Glomerular endothelial cell (primary cell): ENCODE measurements at regions not wholly inside any gene's neighbourhood (a gene's known extent, or its start where the extent isn't known, plus 50 kb on each side); places are given as distances from the start of the nearest gene placed in this dataset.
"Not testable (repeated sequence)": the region's sequence is repeated elsewhere in the genome, so short reads cannot be mapped to it uniquely, and the experiment has no call there.

Experiments
- DNase-seq: peaks from one replicate; pipeline ENCODE4 v3.0.0-alpha.2; 2011; ENCODE audit warnings: low read depth, low spot score; ENCODE audit errors: extremely low read depth

- no peak for DNase-seq
These were observed 129.5 kb downstream of the TSEN15 start for GRCh38 chr1:184181044-184181443.

- no peak for DNase-seq
These were observed 132.4 kb downstream of the TSEN15 start for GRCh38 chr1:184183919-184184318.

- not testable (repeated sequence) for DNase-seq
These were observed 133.1 kb downstream of the TSEN15 start for GRCh38 chr1:184184614-184185013.

- DNase-seq = no peak
These were observed 133.8 kb downstream of the TSEN15 start for GRCh38 chr1:184185347-184185746.

GRCh38 chr1:184186167-184186566, 134.6 kb downstream of the TSEN15 start:
- no peak for DNase-seq

GRCh38 chr1:184187097-184187496, 135.6 kb downstream of the TSEN15 start:
- DNase-seq = no peak

GRCh38 chr1:184188037-184188436, 136.5 kb downstream of the TSEN15 start:
- DNase-seq = no peak

GRCh38 chr1:184189361-184189760, 137.8 kb downstream of the TSEN15 start:
- no peak for DNase-seq

GRCh38 chr1:184190616-184191015, 139.1 kb downstream of the TSEN15 start:
- DNase-seq = no peak

- DNase-seq = no peak
These were observed 139.7 kb downstream of the TSEN15 start for GRCh38 chr1:184191181-184191621.

- no peak for DNase-seq
These were observed 141.3 kb downstream of the TSEN15 start for GRCh38 chr1:184192796-184193195.

- no peak for DNase-seq
These were observed 141.9 kb downstream of the TSEN15 start for GRCh38 chr1:184193451-184193850.

GRCh38 chr1:184194236-184194635, 142.7 kb downstream of the TSEN15 start:
- no peak for DNase-seq

GRCh38 chr1:184195722-184196121, 144.2 kb downstream of the TSEN15 start:
- not testable (repeated sequence) for DNase-seq

- DNase-seq = no peak
These were observed 146.3 kb downstream of the TSEN15 start for GRCh38 chr1:184197831-184198230.

GRCh38 chr1:184199036-184199435, 147.5 kb downstream of the TSEN15 start:
- DNase-seq = no peak

- DNase-seq = no peak
These were observed 148.0 kb downstream of the TSEN15 start for GRCh38 chr1:184199438-184200085.

GRCh38 chr1:184208622-184209021, 157.1 kb downstream of the TSEN15 start:
- no peak for DNase-seq

GRCh38 chr1:184210031-184210430, 158.5 kb downstream of the TSEN15 start:
- no peak for DNase-seq

GRCh38 chr1:184210862-184211261, 159.3 kb downstream of the TSEN15 start:
- no peak for DNase-seq

GRCh38 chr1:184212649-184213314, 161.3 kb downstream of the TSEN15 start:
- no peak for DNase-seq

GRCh38 chr1:184214128-184214527, 162.6 kb downstream of the TSEN15 start:
- DNase-seq = no peak
